Large intestine (tissue), 3 donors: ENCODE measurements at regions not wholly inside any gene's neighbourhood (a gene's known extent, or its start where the extent isn't known, plus 50 kb on each side); places are given as distances from the start of the nearest gene placed in this dataset.
"Not testable (repeated sequence)": the region's sequence is repeated elsewhere in the genome, so short reads cannot be mapped to it uniquely, and the experiment has no call there.

ENCODE experiments used
- DNase-seq, 2 donors: peaks; one replicate each; pipeline versions ENCODE4 v3.0.0 to v3.0.0-alpha.2; 2013
- H3K27ac ChIP-seq: one replicate; pipeline ENCODE4 v1.5.1; 2013; ENCODE audit warnings: low read length
- H3K27me3 ChIP-seq: 2 replicates; pipeline ENCODE4 v1.6.1; 2013; ENCODE audit warnings: low read length; ENCODE audit not compliant: control insufficient read depth, insufficient read depth
- H3K36me3 ChIP-seq: 2 replicates; pipeline ENCODE4 v1.6.1; 2013; ENCODE audit warnings: low read length; ENCODE audit not compliant: control insufficient read depth, insufficient read depth
- H3K4me1 ChIP-seq: one replicate; pipeline ENCODE4 v1.6.1; 2013; ENCODE audit warnings: low read length; ENCODE audit not compliant: control insufficient read depth, insufficient read depth
- H3K4me3 ChIP-seq: one replicate; pipeline ENCODE4 v1.5.1; 2013; ENCODE audit warnings: low read length
- H3K9me3 ChIP-seq: one replicate; pipeline ENCODE4 v1.6.1; 2013; ENCODE audit warnings: mild to moderate bottlenecking, low read depth, low read length, moderate library complexity; ENCODE audit not compliant: control insufficient read depth
- WGBS: methylation state at CpG from one replicate; pipeline ENCODE4 v1.1.5; 2013; ENCODE audit warnings: low lambda C conversion rate; ENCODE audit not compliant: insufficient coverage; 5-methylcytosine and 5-hydroxymethylcytosine counted together

GRCh38 chr9:64450654-64451053, 834.4 kb downstream of the FOXD4L5 start:
- not testable (repeated sequence) for H3K27me3 ChIP-seq, DNase-seq, H3K36me3 ChIP-seq, H3K4me1 ChIP-seq, H3K9me3 ChIP-seq, H3K27ac ChIP-seq, H3K4me3 ChIP-seq
- WGBS: no CpG with 5 or more reads among the region's 5 CpGs

- not testable (repeated sequence) for H3K27me3 ChIP-seq, H3K27ac ChIP-seq, DNase-seq, H3K4me3 ChIP-seq, H3K4me1 ChIP-seq, H3K9me3 ChIP-seq, H3K36me3 ChIP-seq
- no CpG with 5 or more reads among the region's 2 CpGs for WGBS
Observed at GRCh38 chr9:64449025-64449424, 836.0 kb downstream of the FOXD4L5 start.

- not testable (repeated sequence) for H3K4me1 ChIP-seq, H3K36me3 ChIP-seq, H3K27ac ChIP-seq, H3K9me3 ChIP-seq, DNase-seq, H3K4me3 ChIP-seq, H3K27me3 ChIP-seq
- no CpG with 5 or more reads among the region's 6 CpGs for WGBS
Observed at GRCh38 chr9:64444909-64445525, 840.0 kb downstream of the FOXD4L5 start.

GRCh38 chr9:64439747-64440146, 845.3 kb downstream of the FOXD4L5 start:
- WGBS: no CpG with 5 or more reads among the region's 2 CpGs
- H3K36me3 ChIP-seq, DNase-seq, H3K4me1 ChIP-seq, H3K27ac ChIP-seq, H3K27me3 ChIP-seq, H3K4me3 ChIP-seq, H3K9me3 ChIP-seq: not testable (repeated sequence)
